ENCODE measurements at regions not wholly inside any gene's neighbourhood (a gene's known extent, or its start where the extent isn't known, plus 50 kb on each side); places are given as distances from the start of the nearest gene placed in this dataset.

- DNase-seq (ENCODE audit: low read depth) = no peak
- H3K4me3 ChIP-seq (ENCODE audit: low read depth, low read length) = no peak overlapping the region
- TF ChIP-seq, protein P1, sequence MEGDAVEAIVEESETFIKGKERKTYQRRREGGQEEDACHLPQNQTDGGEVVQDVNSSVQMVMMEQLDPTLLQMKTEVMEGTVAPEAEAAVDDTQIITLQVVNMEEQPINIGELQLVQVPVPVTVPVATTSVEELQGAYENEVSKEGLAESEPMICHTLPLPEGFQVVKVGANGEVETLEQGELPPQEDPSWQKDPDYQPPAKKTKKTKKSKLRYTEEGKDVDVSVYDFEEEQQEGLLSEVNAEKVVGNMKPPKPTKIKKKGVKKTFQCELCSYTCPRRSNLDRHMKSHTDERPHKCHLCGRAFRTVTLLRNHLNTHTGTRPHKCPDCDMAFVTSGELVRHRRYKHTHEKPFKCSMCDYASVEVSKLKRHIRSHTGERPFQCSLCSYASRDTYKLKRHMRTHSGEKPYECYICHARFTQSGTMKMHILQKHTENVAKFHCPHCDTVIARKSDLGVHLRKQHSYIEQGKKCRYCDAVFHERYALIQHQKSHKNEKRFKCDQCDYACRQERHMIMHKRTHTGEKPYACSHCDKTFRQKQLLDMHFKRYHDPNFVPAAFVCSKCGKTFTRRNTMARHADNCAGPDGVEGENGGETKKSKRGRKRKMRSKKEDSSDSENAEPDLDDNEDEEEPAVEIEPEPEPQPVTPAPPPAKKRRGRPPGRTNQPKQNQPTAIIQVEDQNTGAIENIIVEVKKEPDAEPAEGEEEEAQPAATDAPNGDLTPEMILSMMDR (IDR thresholded peaks at IDR 0.05; ENCODE audit: insufficient read depth, low read depth, low read length, missing control alignments) = no peak
Observed at GRCh38 chr14:85437148-85437547, 92.8 kb upstream of the FLRT2 start.

DNA sequence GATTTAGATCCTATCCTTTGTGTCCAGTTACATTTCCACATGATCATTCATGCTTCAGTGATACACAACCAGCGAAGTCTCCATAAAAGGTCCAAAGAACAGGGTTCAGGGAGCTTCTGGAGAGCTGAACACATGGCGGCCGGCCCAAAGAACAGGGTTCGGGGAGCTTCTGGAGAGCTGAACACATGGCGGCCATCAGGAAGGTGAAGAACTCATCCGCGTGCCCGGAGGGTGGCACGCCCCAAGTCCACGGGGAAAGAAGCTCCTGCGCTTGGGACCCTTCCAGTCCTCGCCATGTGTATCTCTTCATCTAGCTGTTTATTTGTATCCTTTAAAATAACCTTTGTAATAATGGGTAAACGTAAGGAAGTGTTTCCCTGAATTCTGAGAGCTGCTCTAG, 91.9 kb upstream of the FLRT2 start:
- DNase-seq (ENCODE audit: low read depth) = no peak
- no peak overlapping the region for H3K4me3 ChIP-seq (ENCODE audit: low read depth, low read length)
- TF ChIP-seq, protein P1 (IDR thresholded peaks at IDR 0.05; ENCODE audit: insufficient read depth, low read depth, low read length, missing control alignments) = no peak

- no peak overlapping the region for H3K4me3 ChIP-seq (ENCODE audit: low read depth, low read length)
- DNase-seq (ENCODE audit: low read depth) = no peak
- TF ChIP-seq, protein P1 (IDR thresholded peaks at IDR 0.05; ENCODE audit: insufficient read depth, low read depth, low read length, missing control alignments) = no peak
Observed at GRCh38 chr14:85438481-85438942, 91.4 kb upstream of the FLRT2 start.

DNA sequence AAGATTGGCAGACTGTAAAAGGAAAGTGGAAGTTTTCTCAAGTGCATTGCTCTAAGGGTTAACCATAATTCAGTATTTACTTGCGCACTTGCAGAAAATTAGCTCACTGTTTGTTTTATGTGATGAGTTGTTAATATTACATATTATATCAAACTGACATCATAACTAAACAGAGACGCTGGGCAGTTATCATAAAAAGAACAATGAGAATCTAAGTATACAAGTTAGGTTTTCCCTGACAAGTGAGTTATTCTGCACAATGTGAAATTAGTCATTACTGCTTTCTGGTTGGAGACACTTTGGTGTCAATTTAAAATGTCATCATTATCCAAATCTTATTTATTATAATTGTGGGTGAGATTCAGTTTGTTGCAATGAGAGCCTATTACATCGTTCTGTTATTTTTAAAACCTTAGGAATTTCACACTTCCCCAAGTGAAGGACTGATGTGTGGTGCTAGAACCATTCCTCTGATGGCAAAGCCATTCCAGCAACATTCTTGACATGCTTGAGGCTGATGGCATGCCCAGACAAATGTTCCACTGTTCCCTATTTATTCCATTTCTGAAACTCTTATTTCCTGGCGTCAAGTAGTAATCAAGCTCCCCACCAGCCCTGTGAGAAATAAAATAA, 90.1 kb upstream of the FLRT2 start:
- H3K4me3 ChIP-seq (ENCODE audit: low read depth, low read length) = no peak overlapping the region
- no peak for DNase-seq (ENCODE audit: low read depth)
- TF ChIP-seq, protein P1 (IDR thresholded peaks at IDR 0.05; ENCODE audit: insufficient read depth, low read depth, low read length, missing control alignments) = no peak

DNA sequence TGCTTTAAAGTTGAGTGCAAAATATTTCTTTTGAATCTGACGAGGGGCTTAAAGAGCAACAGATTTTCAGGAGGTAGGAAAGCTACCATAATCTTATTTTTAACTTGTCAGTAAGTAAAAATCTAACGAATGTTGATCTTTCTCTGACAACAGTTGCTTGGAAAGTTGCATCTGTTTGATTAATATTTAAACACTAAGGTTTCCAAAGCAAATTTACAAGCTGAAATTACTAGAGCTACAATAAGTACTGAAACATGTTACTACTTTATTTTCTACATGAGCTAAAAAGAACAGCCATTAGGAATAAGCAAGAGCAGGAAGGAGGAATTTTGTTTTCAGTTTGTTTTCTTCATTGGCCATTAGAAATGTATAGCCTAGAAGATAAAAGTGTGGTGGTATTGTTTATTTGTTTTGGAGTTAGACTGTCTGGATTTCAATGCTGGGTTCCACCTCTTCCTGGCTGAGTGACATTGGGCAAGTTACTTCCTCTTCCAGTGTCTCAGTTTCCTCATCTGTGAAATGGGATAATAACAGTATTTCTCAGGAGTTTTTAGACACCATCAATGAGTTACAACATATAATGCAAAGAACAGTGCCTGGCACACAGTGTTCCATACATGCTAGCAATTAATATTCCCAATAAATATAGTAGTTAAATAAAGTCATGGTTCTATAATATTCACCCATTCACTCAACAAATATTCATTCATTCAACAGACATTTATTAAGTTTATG, 87.9 kb upstream of the FLRT2 start:
- TF ChIP-seq, protein P1 (IDR thresholded peaks at IDR 0.05; ENCODE audit: insufficient read depth, low read depth, low read length, missing control alignments) = no peak
- H3K4me3 ChIP-seq (ENCODE audit: low read depth, low read length) = no peak overlapping the region
- DNase-seq (ENCODE audit: low read depth) = no peak

DNA sequence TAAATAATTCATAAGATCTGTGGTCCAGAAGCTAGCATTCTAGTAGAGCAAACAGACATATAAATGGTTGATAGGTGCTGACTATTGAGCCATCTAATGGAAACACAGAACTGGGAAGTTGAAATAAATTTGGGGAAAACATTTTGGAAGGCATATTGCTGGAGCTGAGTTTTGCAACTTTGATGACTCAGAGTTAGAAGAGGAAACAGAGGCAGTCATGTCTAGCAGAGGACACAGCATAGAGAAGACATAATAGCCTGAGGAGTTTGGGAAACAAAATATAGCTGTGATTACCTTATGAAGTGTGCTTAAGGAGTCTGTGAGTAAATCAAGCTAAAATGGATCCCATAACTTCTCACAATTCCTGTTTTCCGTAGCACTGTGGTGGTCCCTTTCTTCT, 86.9 kb upstream of the FLRT2 start:
- DNase-seq (ENCODE audit: low read depth) = no peak
- TF ChIP-seq, protein P1 (IDR thresholded peaks at IDR 0.05; ENCODE audit: insufficient read depth, low read depth, low read length, missing control alignments) = no peak
- H3K4me3 ChIP-seq (ENCODE audit: low read depth, low read length) = no peak overlapping the region

All from GM12865 (cell line).